Liver (tissue), 3 donors: ENCODE measurements at regions not wholly inside any gene's neighbourhood (a gene's known extent, or its start where the extent isn't known, plus 50 kb on each side); places are given as distances from the start of the nearest gene placed in this dataset.

Source experiments
- CTCF ChIP-seq: fragments of 150-350 bp; IDR thresholded peaks from 2 replicates; pipeline ENCODE4 v1.5.1; 2017; ENCODE audit warnings: improper control_type of control experiment, low read depth, low read length; ENCODE audit not compliant: missing input control
- JUND ChIP-seq, 2 donors: IDR thresholded peaks; 2 replicates each; pipeline ENCODE4 v1.6.1; 2016; ENCODE audit warnings: antibody characterized with exemption in 2 of 2
- TAF1 ChIP-seq: conservative IDR thresholded peaks from 2 replicates; pipeline ENCODE4 v1.6.1; 2016; ENCODE audit warnings: antibody characterized with exemption, mild to moderate bottlenecking
- donor health status: healthy.
- donor health status: healthy.

- TF ChIP-seq CTCF (no peak), JUND (IDR thresholded peaks at IDR 0.05) (no peak), TAF1 (no peak)
Measured at GRCh38 chr3:82424031-82424339, 662.5 kb upstream of the GBE1 start.
